NCI-H82 treated with DMSO at 0.1 percent for 48 hours (cell line): ENCODE measurements at regions not wholly inside any gene's neighbourhood (a gene's known extent, or its start where the extent isn't known, plus 50 kb on each side); places are given as distances from the start of the nearest gene placed in this dataset.
"Not testable (repeated sequence)": the region's sequence is repeated elsewhere in the genome, so short reads cannot be mapped to it uniquely, and the experiment has no call there.

Source experiments
- DNase-seq: peaks from one replicate; lab custom pipeline; 2025; ENCODE audit not compliant: unreplicated experiment; lab: John Stamatoyannopoulos, UW

GRCh38 chr14:53409969-53410368, 256.8 kb upstream of the DDHD1 start:
- DNase-seq = no peak

DNA sequence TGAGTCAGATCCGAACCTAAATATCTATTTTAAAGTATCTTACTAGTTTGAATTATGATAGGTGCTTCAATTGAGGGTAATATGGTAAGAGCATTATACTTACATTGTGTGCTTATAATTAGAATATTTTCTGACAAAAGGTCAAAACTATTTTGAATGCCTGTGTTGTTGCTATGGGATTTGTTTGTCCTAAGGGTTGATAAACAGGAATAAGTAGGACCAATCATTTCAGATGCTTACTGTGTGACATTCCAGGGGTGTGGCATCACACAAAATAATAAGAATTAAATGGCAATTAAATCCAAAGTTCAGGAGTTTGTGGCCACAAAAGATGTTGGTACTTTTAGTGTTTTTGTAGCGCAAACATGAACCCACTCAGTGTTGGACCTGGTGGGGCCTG, 256.2 kb upstream of the DDHD1 start:
- no peak for DNase-seq

DNA sequence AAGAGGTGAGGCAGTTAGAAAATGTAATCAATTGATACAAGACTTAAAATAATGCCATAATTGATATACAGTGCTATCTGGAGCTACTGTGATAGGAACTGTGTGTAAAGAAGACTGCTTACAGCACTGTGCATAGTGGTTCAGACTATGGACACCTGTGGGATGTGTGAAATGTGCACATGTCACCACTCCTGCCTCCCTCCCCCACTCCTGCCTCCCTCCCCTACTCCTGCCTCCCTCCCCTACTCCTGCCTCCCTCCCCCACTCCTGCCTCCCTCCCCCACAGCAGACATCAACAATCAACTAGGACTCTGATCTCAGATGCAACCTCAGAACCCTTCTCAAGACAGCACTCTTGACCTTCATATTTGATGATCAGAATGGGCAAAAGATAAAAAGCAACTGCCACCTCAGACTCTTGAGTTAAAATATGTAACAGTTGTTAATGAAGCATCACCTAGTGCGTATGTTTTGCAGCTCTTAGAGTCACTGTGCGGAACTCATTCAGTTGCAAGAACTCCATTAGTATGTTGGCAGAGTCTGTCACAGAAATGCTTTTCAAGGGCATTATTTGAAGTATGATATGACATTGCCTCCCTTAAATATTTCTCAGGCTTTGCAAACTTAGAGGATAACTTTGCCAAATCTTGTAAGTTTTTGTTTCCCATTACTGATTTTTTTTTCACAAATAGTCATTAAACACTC, 255.2 kb upstream of the DDHD1 start:
- no peak for DNase-seq

GRCh38 chr14:53406519-53406918, 253.4 kb upstream of the DDHD1 start:
- DNase-seq = no peak

- no peak for DNase-seq
Observed at GRCh38 chr14:53401646-53402045, 248.5 kb upstream of the DDHD1 start.

GRCh38 chr14:53399057-53399456, 245.9 kb upstream of the DDHD1 start:
- DNase-seq = no peak

GRCh38 chr14:53398616-53399015, 245.5 kb upstream of the DDHD1 start:
- no peak for DNase-seq

DNA sequence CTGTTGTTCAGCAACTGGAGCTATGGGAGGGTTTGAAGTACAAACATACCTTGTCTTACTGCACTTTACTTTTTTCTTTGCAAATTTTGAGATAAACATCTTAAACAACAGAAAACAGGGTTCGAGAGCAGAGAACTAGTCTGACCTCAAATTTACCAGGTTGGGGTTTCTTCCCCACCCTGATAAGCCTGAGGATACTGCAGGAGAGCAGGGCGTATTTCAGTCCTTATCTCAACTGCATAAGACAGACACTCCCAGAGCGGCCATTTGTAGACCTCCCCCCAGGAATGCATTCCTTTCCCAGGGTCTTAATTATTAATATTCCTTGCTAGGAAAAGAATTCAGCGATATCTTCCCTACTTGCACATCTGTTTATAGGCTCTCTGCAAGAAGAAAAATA, 242.1 kb upstream of the DDHD1 start:
- DNase-seq = not testable (repeated sequence)

DNA sequence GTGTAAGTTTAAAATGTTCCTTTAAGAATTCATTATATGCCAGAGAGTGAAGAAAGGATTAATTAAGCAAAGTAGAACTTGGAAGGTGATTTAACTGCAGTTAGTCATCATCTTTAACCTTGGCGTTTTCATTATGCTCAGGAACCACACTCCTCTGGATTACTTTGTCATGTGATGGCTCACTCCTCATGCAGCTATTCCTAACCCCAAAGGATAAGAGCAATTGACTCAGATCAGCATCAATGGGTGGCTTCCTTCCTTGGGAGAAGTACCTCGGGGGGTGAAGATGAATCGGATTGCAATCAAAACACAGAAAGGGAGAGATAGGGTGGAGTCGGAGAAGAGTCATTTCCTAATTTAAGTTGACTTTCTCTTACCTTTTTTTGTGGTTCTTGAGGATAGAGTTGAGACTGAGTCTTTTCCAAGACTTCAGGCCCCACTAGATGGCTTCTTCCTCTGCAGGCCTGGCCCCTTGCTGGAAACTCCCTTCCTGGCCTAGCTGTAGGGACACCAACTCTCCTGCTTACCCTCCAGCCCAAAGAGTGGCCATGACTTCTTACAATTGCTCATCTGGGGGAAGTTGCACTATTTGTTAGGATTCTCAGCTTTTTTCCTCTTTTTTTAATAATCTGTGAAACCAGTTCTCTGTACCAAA, 238.6 kb upstream of the DDHD1 start:
- DNase-seq = no peak

DNA sequence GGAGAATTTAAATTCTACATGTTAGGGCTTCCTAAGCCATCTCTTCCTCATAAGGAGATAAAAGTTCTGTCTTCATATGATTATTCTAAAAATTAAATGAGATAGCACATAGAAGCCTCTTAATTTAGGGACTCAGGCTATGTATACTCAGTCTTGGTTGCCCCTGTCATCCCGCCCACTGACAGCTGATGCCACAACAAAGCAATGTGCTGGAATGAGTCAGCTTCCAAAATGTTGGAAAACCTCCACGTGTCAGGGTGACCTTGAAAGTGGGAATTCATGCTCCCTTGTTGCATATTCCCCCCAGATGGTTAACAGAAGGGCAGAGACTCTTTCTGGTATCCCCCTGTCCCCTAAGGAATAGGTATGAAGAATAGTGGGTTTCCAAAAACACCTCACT, 238.0 kb upstream of the DDHD1 start:
- no peak for DNase-seq

DNA sequence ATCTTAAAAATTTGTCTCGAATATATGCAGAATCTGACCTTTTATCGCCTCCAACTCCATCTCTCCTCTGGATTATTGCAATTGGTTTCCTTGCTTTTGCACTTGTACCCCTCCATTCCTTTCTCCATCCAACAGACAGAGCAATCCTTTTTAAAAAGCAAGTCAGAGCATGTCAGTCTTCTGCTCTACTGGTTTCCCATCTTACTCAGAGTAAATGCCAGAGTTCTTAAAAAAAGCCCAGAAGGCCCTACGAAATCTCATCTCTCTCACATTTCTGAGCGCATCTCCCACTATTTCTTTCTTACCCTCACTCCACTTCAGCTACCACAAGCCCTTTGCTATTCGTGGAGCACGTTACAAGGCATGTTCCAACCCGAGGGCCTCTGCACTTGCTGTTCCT, 236.9 kb upstream of the DDHD1 start:
- DNase-seq = no peak

DNA sequence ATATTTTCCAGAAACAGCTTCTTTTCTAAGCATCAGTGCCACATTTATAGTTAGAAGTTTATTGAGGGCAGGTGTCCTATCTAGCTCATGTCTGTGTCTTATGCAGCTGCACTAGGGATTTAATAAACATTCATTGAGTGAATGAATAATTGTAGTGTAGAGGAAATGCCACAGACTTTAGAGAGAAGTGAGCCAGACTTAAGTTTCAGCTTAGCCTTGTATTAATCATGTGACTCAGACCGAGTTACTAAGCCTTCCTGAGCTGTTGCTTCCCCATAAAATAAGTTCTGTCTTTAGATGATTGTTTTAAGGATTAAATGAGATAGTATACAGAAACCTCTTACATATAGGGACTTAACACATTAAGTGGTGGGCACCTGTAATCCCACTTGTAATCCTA, 236.1 kb upstream of the DDHD1 start:
- DNase-seq = no peak

DNA sequence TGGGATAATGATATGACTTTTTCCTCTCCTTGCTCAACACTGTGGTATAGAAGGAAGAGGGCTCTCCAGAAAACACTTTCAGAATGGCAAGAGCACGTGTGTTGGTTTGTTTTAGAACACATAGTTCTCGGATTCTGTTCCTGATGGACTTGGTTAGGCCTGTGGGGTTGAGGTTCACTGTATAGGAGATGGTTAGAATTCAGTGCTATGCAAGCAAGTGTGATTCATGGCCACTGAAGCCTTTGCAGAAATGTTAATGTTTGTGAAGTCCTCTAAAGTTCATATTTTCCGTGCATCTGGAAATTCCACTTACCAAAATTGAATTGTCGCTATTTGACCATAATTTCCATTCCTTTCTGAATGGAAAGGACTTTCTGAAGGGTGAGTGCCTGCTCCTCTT, 233.2 kb upstream of the DDHD1 start:
- DNase-seq = no peak

- DNase-seq = no peak
Observed at GRCh38 chr14:53384536-53384935, 231.4 kb upstream of the DDHD1 start.

- no peak for DNase-seq
Observed at GRCh38 chr14:53384073-53384472, 230.9 kb upstream of the DDHD1 start.

DNA sequence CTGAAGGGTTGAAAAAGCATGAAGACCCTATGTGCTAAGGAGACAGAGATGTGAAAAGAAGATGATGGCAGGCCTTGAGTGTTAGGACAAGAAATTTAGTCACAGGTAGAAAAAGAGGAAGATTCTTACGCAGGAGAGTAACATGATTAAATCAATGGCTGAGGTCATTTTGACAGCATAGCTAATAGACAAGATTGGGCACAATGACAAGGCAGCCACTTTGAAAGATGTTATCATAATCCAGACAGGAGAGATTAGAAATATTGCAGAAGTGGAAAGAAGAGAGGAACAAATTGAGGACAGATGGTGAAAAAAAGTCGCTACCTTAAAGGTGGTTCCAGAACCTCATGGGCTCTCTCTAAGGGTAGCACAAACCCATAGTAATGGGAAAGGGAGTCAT, 228.8 kb upstream of the DDHD1 start:
- DNase-seq = no peak

DNA sequence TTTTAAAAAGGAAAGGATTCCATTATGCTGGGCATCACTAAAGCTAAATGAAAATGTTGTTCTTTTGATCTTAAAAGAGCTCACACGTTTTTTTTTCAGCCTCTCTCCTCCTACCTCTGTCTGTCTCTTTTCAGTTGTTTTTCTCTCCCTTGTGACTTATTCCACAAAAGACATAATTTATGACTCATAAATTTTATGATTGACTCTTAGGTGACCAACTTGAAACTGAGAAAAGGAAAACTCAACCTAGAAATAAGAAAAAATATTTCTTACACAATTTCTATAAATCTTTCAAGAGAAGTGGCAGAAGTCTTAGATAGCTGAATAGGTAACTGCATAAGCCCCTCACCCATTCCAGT, 227.7 kb upstream of the DDHD1 start:
- no peak for DNase-seq

GRCh38 chr14:53380052-53380866, 227.1 kb upstream of the DDHD1 start:
- DNase-seq = no peak

- DNase-seq = no peak
Observed at GRCh38 chr14:53378142-53378541, 225.0 kb upstream of the DDHD1 start.

DNA sequence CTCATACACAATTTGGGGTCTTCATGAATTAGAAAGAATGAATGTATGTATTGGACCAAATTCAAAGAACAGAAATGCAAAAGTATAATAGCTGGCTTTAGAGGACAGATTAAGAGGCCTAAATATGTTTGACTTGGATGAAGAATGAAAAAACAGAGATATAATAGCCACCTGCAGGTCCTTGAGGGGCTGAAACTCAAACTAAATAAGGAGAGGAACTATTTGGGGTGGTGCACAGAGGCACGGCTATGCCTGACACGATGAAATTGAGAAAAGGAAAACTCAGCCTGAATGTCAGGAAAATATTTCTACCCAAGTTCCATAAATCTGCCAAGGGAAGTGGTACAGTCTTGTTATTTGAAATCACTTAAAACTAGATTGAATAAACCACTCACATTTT, 222.9 kb upstream of the DDHD1 start:
- no peak for DNase-seq

DNA sequence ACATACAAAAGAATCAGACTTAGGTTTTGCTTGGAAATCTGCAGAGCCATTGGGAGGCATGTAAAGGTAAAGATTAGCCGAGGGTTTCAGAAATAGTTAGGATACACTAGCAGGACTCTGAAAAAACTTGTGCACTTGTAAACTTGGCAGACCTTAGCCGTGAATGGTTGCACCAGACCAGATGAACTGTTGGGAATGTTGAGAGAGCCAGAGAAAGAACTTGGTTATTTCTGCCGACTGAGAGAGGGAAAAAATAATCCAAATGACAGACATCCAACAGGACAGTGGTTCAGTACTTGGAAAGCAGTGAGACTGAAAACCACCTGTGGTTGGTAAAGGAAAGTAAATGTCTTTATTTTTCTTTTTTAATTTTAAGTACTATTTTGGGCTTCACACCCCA, 222.5 kb upstream of the DDHD1 start:
- no peak for DNase-seq

DNA sequence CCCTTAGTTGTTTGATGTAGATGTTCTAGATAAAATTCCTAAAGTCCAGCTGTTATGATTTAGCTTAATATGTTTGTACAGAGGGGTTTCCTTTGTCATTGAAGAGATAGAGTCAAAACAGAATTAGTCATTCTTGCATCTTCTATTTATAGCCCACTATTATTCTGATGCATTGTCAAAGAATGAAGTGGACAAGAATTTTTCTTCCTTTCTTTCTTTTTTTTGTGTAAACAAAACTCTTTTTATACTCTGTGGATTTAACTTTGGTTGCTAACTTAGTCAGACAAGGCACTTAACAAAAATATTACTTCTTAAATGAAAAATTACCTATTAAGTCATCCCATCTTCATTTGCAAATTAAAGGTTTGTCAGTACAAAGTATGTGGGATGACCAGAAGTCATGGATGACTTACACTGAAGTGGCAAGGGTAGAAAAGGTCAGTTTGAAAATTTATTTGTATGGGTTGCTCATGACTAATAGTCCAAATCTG, 215.6 kb upstream of the DDHD1 start:
- no peak for DNase-seq
